Hematopoietic multipotent progenitor cell treated with erythropoietin and hydrocortisone succinate and interleukin-3 and kit ligand, for 17 days (in vitro differentiated cells): ENCODE measurements at regions not wholly inside any gene's neighbourhood (a gene's known extent, or its start where the extent isn't known, plus 50 kb on each side); places are given as distances from the start of the nearest gene placed in this dataset.

Experiments used
- DNase-seq: peaks from one replicate; pipeline ENCODE4 v3.0.0-alpha.2; 2015; ENCODE audit warnings: low spot score

GRCh38 chr14:97584528-97584927 is 787.3 kb downstream of the VRK1 start:
- DNase-seq = no peak

GRCh38 chr14:97592341-97592980 is 795.3 kb downstream of the VRK1 start:
- no peak for DNase-seq

- DNase-seq = no peak
Measured at GRCh38 chr14:97594306-97594705, 797.1 kb downstream of the VRK1 start.

- DNase-seq = no peak
Measured at GRCh38 chr14:97602438-97603117, 805.4 kb downstream of the VRK1 start.

GRCh38 chr14:97603201-97603600 is 806.0 kb downstream of the VRK1 start:
- no peak for DNase-seq

GRCh38 chr14:97604731-97605130 is 807.5 kb downstream of the VRK1 start:
- DNase-seq = no peak

- DNase-seq = no peak
Measured at GRCh38 chr14:97618401-97618800, 821.2 kb downstream of the VRK1 start.

- DNase-seq = no peak
Measured at GRCh38 chr14:97618917-97619690, 821.9 kb downstream of the VRK1 start.

- DNase-seq = no peak
Measured at GRCh38 chr14:97620066-97620465, 822.9 kb downstream of the VRK1 start.

GRCh38 chr14:97624985-97625384 is 827.8 kb downstream of the VRK1 start:
- DNase-seq = no peak

GRCh38 chr14:97625477-97625876 is 828.3 kb downstream of the VRK1 start:
- DNase-seq = no peak

- no peak for DNase-seq
Measured at GRCh38 chr14:97626088-97626487, 828.9 kb downstream of the VRK1 start.

- DNase-seq = no peak
Measured at GRCh38 chr14:97630249-97630648, 833.1 kb downstream of the VRK1 start.

GRCh38 chr14:97633131-97633738 is 836.1 kb downstream of the VRK1 start:
- no peak for DNase-seq

GRCh38 chr14:97634751-97635150 is 837.6 kb downstream of the VRK1 start:
- no peak for DNase-seq

- no peak for DNase-seq
Measured at GRCh38 chr14:97638864-97639263, 841.7 kb downstream of the VRK1 start.

- no peak for DNase-seq
Measured at GRCh38 chr14:97640031-97640430, 842.8 kb downstream of the VRK1 start.

GRCh38 chr14:97641827-97642226 is 844.6 kb downstream of the VRK1 start:
- no peak for DNase-seq

GRCh38 chr14:97642631-97643030 is 845.4 kb downstream of the VRK1 start:
- DNase-seq = no peak

GRCh38 chr14:97644365-97644764 is 847.2 kb downstream of the VRK1 start:
- DNase-seq = no peak

GRCh38 chr14:97649752-97650151 is 852.6 kb downstream of the VRK1 start:
- no peak for DNase-seq

GRCh38 chr14:97655169-97655948 is 858.2 kb downstream of the VRK1 start:
- no peak for DNase-seq
